Adrenal gland (tissue), 5 donors: ENCODE measurements at regions not wholly inside any gene's neighbourhood (a gene's known extent, or its start where the extent isn't known, plus 50 kb on each side); places are given as distances from the start of the nearest gene placed in this dataset.

Experiments
- CTCF ChIP-seq, 6 experiments: fragments of 450-650 bp in 4 of 6; fragments of 200-600 bp in 2 of 6; sonication (generic) in 1 of 6; IDR thresholded peaks; 1 replicate in 5 of 6; 2 replicates in 1 of 6; pipeline versions ENCODE4 v1.5.1 to v1.8.0; 2016 to 2021; ENCODE audit warnings: antibody characterized with exemption in 6 of 6, mild to moderate bottlenecking in 2 of 6, moderate library complexity in 1 of 6
- POLR2A ChIP-seq, 2 donors: fragments of 450-650 bp; IDR thresholded peaks; one replicate each; pipeline ENCODE4 v1.6.1; 2017; ENCODE audit warnings: antibody characterized with exemption in 2 of 2, mild to moderate bottlenecking in 2 of 2, moderate library complexity in 1 of 2
- donor health status: DM: no; HTN: no; CAD: no.

DNA sequence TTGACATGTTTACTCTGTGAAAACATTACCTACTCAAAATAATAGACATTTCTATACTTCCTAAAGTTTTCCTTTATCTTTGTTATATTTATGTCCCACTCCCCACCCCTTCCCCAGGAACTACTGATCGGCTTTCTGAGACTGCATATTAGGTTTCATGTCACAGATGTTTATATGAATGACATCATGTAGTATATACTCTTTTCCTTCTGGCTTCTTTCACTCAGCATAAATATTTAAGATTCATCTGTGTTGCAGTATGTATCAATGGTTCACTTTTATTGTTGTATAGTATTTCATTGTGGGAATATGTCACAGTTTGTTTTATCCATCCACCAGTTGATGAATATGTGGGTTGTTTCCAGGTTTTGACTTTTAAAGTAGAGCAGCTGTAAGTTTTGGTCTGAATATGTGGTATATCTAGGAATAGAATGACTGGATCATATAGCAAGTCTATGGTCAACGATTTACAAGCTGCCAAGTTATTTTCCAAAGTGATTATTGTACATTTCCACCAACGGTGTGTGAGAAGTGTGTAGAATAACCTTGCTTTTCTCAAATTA lies 73.8 kb upstream of the CAV2 start:
- TF ChIP-seq CTCF (IDR thresholded peaks at IDR 0.05) (no peak), POLR2A (IDR thresholded peaks at IDR 0.05) (no peak)
